ENCODE measurements at regions not wholly inside any gene's neighbourhood (a gene's known extent, or its start where the extent isn't known, plus 50 kb on each side); places are given as distances from the start of the nearest gene placed in this dataset.

GRCh38 chr7:115088893-115089292 is 167.0 kb downstream of the MDFIC start:
- ChIA-PET SMC1A (ENCODE audit: uncharacterized antibody, unreplicated experiment) (interaction anchor here (1.3 to 1.7 kb wide), 3 partner anchors 11 to 223 kb away, joined by 3 to 6 read pairs (median 3); no protein-coding TSS in a partner anchor), POLR2A (no interaction called here), RAD21 (ENCODE audit: unreplicated experiment) (interaction anchor here (0.7 kb wide), 1 partner anchor 223 kb away, joined by 3 read pairs; no protein-coding TSS in a partner anchor), CTCF (interaction anchor here (0.5 to 2.2 kb wide), 2 partner anchors 223 to 471 kb away, joined by 4 to 9 read pairs; no protein-coding TSS in a partner anchor)
- no peaks in the 10 kb centered on the region for H3K4me1 ChIP-seq (ENCODE audit: control insufficient read depth, insufficient read depth, low read length)
- WGBS (ENCODE audit: insufficient coverage, insufficient replicate concordance, low lambda C conversion rate, missing lambda C conversion rate) = 20% methylated on average over 3 of the region's 3 CpGs
- intact Hi-C loops (cut with micrococcal nuclease; ENCODE audit: unreplicated experiment) (no loop called here), in situ Hi-C loops (cut with MboI) (no loop called here)
- no peaks in the 10 kb centered on the region for H4K20me1 ChIP-seq (ENCODE audit: control insufficient read depth, insufficient read depth)
- H3K4me3 ChIP-seq = no peak overlapping the region
- no peaks in the 10 kb centered on the region for H3K9me3 ChIP-seq (replicated peaks; ENCODE audit: control insufficient read depth, insufficient read depth, low read length)
- no peak overlapping the region for H3K4me2 ChIP-seq (ENCODE audit: control insufficient read depth, insufficient read depth)
- no peak for FAIRE-seq
- H3K27ac ChIP-seq (ENCODE audit: control insufficient read depth, insufficient read depth) = no peak overlapping the region
- BruUV-seq (replicated peaks) = no TSS peak
- H3K79me2 ChIP-seq (ENCODE audit: control insufficient read depth, insufficient read depth, low read length) = no peaks in the 10 kb centered on the region
- no peak overlapping the region for H2AFZ ChIP-seq (ENCODE audit: control insufficient read depth, low read depth, low read length)
- no peaks in the 10 kb centered on the region for H3K27me3 ChIP-seq (replicated peaks in 1 of 2; ENCODE audit: control insufficient read depth in 2 of 2, insufficient read depth in 2 of 2, low read length in 1 of 2)
- no peak for ATAC-seq
- DNase-seq (ENCODE audit: low read depth, low spot score) = no peak
- H3K9ac ChIP-seq (ENCODE audit: control insufficient read depth, insufficient read depth, low read length) = no peak overlapping the region
- no peaks in the 10 kb centered on the region for H3K36me3 ChIP-seq (ENCODE audit: control insufficient read depth in 2 of 2, insufficient read depth in 2 of 2, low read length in 1 of 2)
- no peak for TF ChIP-seq CEBPZ (IDR thresholded peaks at IDR 0.05; ENCODE audit: low read depth, low read length)
- TF ChIP-seq MLLT1 (IDR thresholded peaks at IDR 0.05) = no peak
- TF ChIP-seq ZNF687 (IDR thresholded peaks at IDR 0.05) = no peak
- no peak for TF ChIP-seq RAD21 (IDR thresholded peaks at IDR 0.05; ENCODE audit: insufficient read depth, low read depth, low read length)
- TF ChIP-seq NFIC (IDR thresholded peaks at IDR 0.05; ENCODE audit: low read depth, low read length) = no peak
- no peak for TF ChIP-seq CHD4 (IDR thresholded peaks at IDR 0.05)
- TF ChIP-seq NFYA (IDR thresholded peaks at IDR 0.05; ENCODE audit: borderline replicate concordance, low read depth, low read length) = no peak
- TF ChIP-seq NBN (IDR thresholded peaks at IDR 0.05) = no peak
- TF ChIP-seq NFXL1 (IDR thresholded peaks at IDR 0.05; ENCODE audit: borderline replicate concordance) = no peak
- TF ChIP-seq PML (IDR thresholded peaks at IDR 0.05; ENCODE audit: low read length) = no peak
- TF ChIP-seq TCF7 (IDR thresholded peaks at IDR 0.05; ENCODE audit: borderline replicate concordance) = no peak
